Neural cell (in vitro differentiated cells): ENCODE measurements at regions not wholly inside any gene's neighbourhood (a gene's known extent, or its start where the extent isn't known, plus 50 kb on each side); places are given as distances from the start of the nearest gene placed in this dataset.

ENCODE experiments used
- H2AFZ ChIP-seq: fragments of 200-600, 300-800 bp; sonication (generic), shearing (Covaris generic); 2 replicates; pipeline ENCODE4 v1.6.0; 2014; ENCODE audit warnings: low read depth, mild to moderate bottlenecking, antibody characterized with exemption, low read length, moderate library complexity
- H3F3A ChIP-seq: fragments of 200-600 bp; shearing (Covaris generic); 2 replicates; pipeline ENCODE4 v1.6.1; 2016; ENCODE audit warnings: mild to moderate bottlenecking, moderate library complexity, mixed read lengths, antibody characterized with exemption, low read length; ENCODE audit not compliant: insufficient read depth, poor library complexity, severe bottlenecking
- H3K27ac ChIP-seq: fragments of 200-600, 300-800 bp; sonication (generic), shearing (Covaris generic); 2 replicates; pipeline ENCODE4 v1.5.1; 2014; ENCODE audit warnings: mild to moderate bottlenecking, low read length, moderate library complexity
- H3K27me3 ChIP-seq: fragments of 300-800, 200-600 bp; sonication (generic), shearing (Covaris generic); 2 replicates; pipeline ENCODE4 v1.6.0; 2014; ENCODE audit warnings: mild to moderate bottlenecking, low read depth, low read length, moderate library complexity; ENCODE audit not compliant: insufficient read depth
- H3K36me3 ChIP-seq: fragments of 300-800, 200-600 bp; sonication (generic), shearing (Covaris generic); 2 replicates; pipeline ENCODE4 v1.5.1; 2014; ENCODE audit warnings: mild to moderate bottlenecking, antibody characterized with exemption, low read length, moderate library complexity; ENCODE audit not compliant: insufficient read depth
- H3K4me2 ChIP-seq: fragments of 300-800, 200-600 bp; sonication (generic), shearing (Covaris generic); 2 replicates; pipeline ENCODE4 v1.6.0; 2014; ENCODE audit warnings: mild to moderate bottlenecking, low read length
- H3K4me3 ChIP-seq: fragments of 300-800, 200-600 bp; sonication (generic), shearing (Covaris generic); 2 replicates; pipeline ENCODE4 v1.5.1; 2014; ENCODE audit warnings: mild to moderate bottlenecking, low read length, moderate library complexity
- H3K79me2 ChIP-seq: fragments of 200-600 bp; shearing (Covaris generic); replicated peaks from 2 replicates; pipeline ENCODE4 v1.6.0; 2014; ENCODE audit warnings: mild to moderate bottlenecking, low read length, moderate library complexity; ENCODE audit not compliant: insufficient read depth
- H3K9ac ChIP-seq: fragments of 300-800, 200-600 bp; sonication (generic), shearing (Covaris generic); 2 replicates; pipeline ENCODE4 v1.6.1; 2016; ENCODE audit warnings: mild to moderate bottlenecking, low read length, mixed read lengths
- H3K9me2 ChIP-seq: fragments of 200-600 bp; shearing (Covaris generic); 2 replicates; pipeline ENCODE4 v1.6.1; 2016; ENCODE audit warnings: mild to moderate bottlenecking, low read length, mixed read lengths; ENCODE audit not compliant: insufficient read depth
- H3K9me3 ChIP-seq: fragments of 200-600, 300-800 bp; sonication (generic), shearing (Covaris generic); 2 replicates; pipeline ENCODE4 v1.6.1; 2016; ENCODE audit warnings: mild to moderate bottlenecking, mixed run types, low read length, moderate library complexity, mixed read lengths
- H4K20me1 ChIP-seq: fragments of 200-600 bp; shearing (Covaris generic); 2 replicates; pipeline ENCODE4 v1.6.1; 2016; ENCODE audit warnings: mild to moderate bottlenecking, mixed run types; ENCODE audit not compliant: insufficient read depth
- EP300 ChIP-seq: fragments of 450-650 bp; conservative IDR thresholded peaks from 2 replicates; pipeline ENCODE4 v1.6.1; 2014; ENCODE audit warnings: antibody characterized with exemption, mild to moderate bottlenecking, moderate library complexity; ENCODE audit not compliant: poor library complexity, severe bottlenecking
- EZH2 ChIP-seq: fragments of 200-600, 300-800 bp; shearing (Covaris generic), sonication (generic); IDR thresholded peaks from 2 replicates; pipeline ENCODE4 v1.6.1; 2014; ENCODE audit warnings: antibody characterized with exemption, low read length, borderline replicate concordance, mild to moderate bottlenecking; ENCODE audit not compliant: insufficient read depth, poor library complexity, severe bottlenecking
- MXI1 ChIP-seq: fragments of 450-650 bp; conservative IDR thresholded peaks from 2 replicates; pipeline ENCODE4 v1.6.1; 2014; ENCODE audit warnings: antibody characterized with exemption, mild to moderate bottlenecking; ENCODE audit not compliant: poor library complexity, severe bottlenecking
- POLR2AphosphoS5 ChIP-seq: IDR thresholded peaks from 2 replicates; pipeline ENCODE4 v1.6.1; 2012
- RAD21 ChIP-seq: fragments of 450-650 bp; conservative IDR thresholded peaks from 2 replicates; pipeline ENCODE4 v1.6.1; 2014; ENCODE audit warnings: antibody characterized with exemption, mild to moderate bottlenecking, moderate library complexity
- SMC3 ChIP-seq: fragments of 450-650 bp; conservative IDR thresholded peaks from 2 replicates; pipeline ENCODE4 v1.6.1; 2014; ENCODE audit warnings: antibody characterized with exemption, mild to moderate bottlenecking, moderate library complexity; ENCODE audit not compliant: poor library complexity
- TAF1 ChIP-seq: IDR thresholded peaks from 2 replicates; pipeline ENCODE4 v1.6.1; 2012; ENCODE audit warnings: low read depth
- TF ChIP-seq, protein P1 (sequence below): fragments of 450-650 bp; IDR thresholded peaks from 2 replicates; pipeline ENCODE4 v1.5.1; 2014; ENCODE audit warnings: antibody characterized with exemption, mild to moderate bottlenecking, moderate library complexity; ENCODE audit not compliant: poor library complexity, severe bottlenecking
- TF ChIP-seq, protein P2 (sequence below): IDR thresholded peaks from 2 replicates; pipeline ENCODE4 v1.6.1; 2012; ENCODE audit warnings: borderline replicate concordance

DNA sequence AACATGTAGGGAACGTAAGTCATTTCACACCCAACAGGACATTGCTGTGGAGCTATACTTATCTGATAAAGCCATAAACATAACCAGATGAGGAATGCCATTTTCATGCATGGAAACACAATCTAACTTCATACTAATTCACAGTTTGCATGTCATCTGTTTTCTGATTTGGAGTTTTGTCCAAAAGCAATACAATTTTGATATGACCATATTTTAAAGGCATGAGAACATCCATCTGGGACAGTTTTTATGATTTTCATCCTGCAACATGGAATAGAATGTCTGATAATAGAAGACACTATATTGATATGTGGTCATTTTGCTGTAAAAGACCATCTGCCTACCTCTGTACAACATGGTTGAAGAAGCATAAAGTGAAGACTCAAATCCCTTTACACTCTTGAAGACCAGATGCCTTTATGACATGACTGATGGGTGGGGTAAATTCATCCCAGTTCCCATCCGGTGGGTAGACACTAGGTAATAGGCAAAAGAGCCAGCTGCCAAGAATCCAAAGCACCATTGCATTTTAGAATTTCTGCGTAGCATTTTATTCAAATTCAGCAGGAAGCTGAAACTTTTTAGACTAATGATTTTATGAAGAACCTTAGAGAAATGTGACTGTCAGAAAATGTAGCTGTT lies 309.8 kb downstream of the LMO7 start:
- Histone ChIP-seq H3K27ac (no peak overlapping the region), H4K20me1 (no peaks in the 10 kb centered on the region), H3F3A (no peaks in the 10 kb centered on the region), H3K27me3 (no peaks in the 10 kb centered on the region), H3K4me3 (no peak overlapping the region), H3K9me3 (peaks cover 5% of the 10 kb centered on the region), H3K79me2 (no peaks in the 10 kb centered on the region), H3K9ac (no peak overlapping the region), H3K4me2 (no peak overlapping the region), H3K9me2 (no peaks in the 10 kb centered on the region), H2AFZ (no peak overlapping the region), H3K36me3 (no peaks in the 10 kb centered on the region)
- TF ChIP-seq, protein P1, sequence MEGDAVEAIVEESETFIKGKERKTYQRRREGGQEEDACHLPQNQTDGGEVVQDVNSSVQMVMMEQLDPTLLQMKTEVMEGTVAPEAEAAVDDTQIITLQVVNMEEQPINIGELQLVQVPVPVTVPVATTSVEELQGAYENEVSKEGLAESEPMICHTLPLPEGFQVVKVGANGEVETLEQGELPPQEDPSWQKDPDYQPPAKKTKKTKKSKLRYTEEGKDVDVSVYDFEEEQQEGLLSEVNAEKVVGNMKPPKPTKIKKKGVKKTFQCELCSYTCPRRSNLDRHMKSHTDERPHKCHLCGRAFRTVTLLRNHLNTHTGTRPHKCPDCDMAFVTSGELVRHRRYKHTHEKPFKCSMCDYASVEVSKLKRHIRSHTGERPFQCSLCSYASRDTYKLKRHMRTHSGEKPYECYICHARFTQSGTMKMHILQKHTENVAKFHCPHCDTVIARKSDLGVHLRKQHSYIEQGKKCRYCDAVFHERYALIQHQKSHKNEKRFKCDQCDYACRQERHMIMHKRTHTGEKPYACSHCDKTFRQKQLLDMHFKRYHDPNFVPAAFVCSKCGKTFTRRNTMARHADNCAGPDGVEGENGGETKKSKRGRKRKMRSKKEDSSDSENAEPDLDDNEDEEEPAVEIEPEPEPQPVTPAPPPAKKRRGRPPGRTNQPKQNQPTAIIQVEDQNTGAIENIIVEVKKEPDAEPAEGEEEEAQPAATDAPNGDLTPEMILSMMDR = no peak

DNA sequence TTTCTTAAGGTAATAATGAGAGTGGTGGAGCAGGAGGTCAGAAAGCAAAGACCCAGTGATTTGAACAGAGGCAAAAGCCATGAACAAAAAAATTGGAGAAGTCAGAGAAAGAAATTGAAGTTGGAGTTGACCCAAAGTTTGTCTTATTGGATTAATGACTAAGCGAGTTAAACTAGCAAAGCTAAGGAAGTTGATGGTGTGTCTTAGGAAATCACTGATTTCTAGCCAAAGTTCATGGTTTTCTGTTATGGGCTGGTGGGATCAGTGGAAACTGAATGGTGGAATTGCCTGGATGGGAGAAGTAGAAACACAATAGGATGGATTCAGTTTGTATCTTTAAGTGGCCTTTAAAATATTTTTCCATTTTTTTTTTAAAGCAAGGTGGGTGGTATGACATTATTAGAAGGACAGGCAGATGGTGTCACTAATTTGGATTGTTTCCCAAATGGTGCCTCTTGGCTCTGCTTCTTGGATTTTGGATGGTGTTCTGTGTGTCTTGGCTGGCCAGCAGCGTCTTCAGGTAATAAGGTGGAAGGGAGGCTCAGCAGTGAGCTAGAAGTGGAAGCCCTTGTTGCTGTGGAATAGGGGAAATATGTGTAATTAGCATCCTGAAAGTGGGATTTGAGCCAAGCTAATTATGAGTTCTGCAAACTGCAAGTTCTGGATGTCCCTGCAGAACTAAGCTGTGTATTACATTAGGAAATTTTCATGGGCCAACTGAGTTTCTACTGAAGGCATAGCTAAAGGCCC lies 302.9 kb downstream of the LMO7 start:
- TF ChIP-seq POLR2AphosphoS5 = no peak
- no peak for TF ChIP-seq SMC3
- TF ChIP-seq RAD21 = no peak
- TF ChIP-seq, protein P2, sequence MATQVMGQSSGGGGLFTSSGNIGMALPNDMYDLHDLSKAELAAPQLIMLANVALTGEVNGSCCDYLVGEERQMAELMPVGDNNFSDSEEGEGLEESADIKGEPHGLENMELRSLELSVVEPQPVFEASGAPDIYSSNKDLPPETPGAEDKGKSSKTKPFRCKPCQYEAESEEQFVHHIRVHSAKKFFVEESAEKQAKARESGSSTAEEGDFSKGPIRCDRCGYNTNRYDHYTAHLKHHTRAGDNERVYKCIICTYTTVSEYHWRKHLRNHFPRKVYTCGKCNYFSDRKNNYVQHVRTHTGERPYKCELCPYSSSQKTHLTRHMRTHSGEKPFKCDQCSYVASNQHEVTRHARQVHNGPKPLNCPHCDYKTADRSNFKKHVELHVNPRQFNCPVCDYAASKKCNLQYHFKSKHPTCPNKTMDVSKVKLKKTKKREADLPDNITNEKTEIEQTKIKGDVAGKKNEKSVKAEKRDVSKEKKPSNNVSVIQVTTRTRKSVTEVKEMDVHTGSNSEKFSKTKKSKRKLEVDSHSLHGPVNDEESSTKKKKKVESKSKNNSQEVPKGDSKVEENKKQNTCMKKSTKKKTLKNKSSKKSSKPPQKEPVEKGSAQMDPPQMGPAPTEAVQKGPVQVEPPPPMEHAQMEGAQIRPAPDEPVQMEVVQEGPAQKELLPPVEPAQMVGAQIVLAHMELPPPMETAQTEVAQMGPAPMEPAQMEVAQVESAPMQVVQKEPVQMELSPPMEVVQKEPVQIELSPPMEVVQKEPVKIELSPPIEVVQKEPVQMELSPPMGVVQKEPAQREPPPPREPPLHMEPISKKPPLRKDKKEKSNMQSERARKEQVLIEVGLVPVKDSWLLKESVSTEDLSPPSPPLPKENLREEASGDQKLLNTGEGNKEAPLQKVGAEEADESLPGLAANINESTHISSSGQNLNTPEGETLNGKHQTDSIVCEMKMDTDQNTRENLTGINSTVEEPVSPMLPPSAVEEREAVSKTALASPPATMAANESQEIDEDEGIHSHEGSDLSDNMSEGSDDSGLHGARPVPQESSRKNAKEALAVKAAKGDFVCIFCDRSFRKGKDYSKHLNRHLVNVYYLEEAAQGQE = no peak
- TF ChIP-seq EZH2 = no peak
- TF ChIP-seq MXI1 = no peak
- TF ChIP-seq, protein P1 = no peak
- TF ChIP-seq EP300 = no peak
- TF ChIP-seq TAF1 = no peak
- no peak overlapping the region for H3K27ac ChIP-seq
- peaks cover 5% of the 10 kb centered on the region for H3K9me3 ChIP-seq
- no peaks in the 10 kb centered on the region for H3K79me2 ChIP-seq
- H3K9me2 ChIP-seq = no peaks in the 10 kb centered on the region
- no peak overlapping the region for H3K4me2 ChIP-seq
- H2AFZ ChIP-seq = no peak overlapping the region
- H4K20me1 ChIP-seq = no peaks in the 10 kb centered on the region
- no peak overlapping the region for H3K4me3 ChIP-seq
- H3F3A ChIP-seq = no peaks in the 10 kb centered on the region
- no peaks in the 10 kb centered on the region for H3K27me3 ChIP-seq
- no peak overlapping the region for H3K9ac ChIP-seq
- H3K36me3 ChIP-seq = no peaks in the 10 kb centered on the region
